Thyroid gland (tissue), 4 donors: ENCODE measurements at regions not wholly inside any gene's neighbourhood (a gene's known extent, or its start where the extent isn't known, plus 50 kb on each side); places are given as distances from the start of the nearest gene placed in this dataset.

ENCODE experiments used
- DNase-seq, 2 donors: peaks; one replicate each; pipeline ENCODE4 v3.0.0-alpha.2; 2019
- H3K27ac ChIP-seq, 3 donors: fragments of 200-600 bp; sonication (generic); 1 replicate in 2 of 3; 2 replicates in 1 of 3; pipeline ENCODE4 v1.5.1; 2016 to 2019; ENCODE audit warnings: mild to moderate bottlenecking in 1 of 3, moderate library complexity in 1 of 3
- H3K27me3 ChIP-seq: fragments of 200-600 bp; sonication (generic); one replicate; pipeline ENCODE4 v1.5.1; 2019
- H3K36me3 ChIP-seq, 2 donors: fragments of 200-600 bp; sonication (generic); one replicate each; pipeline ENCODE4 v1.5.1; 2016 to 2019
- H3K4me1 ChIP-seq, 2 donors: fragments of 200-600 bp; sonication (generic); one replicate each; pipeline ENCODE4 v1.5.1; 2017 to 2019
- H3K4me3 ChIP-seq, 3 donors: fragments of 200-600 bp; sonication (generic); replicated peaks in 1 of 3; 1 replicate in 2 of 3; 2 replicates in 1 of 3; pipeline ENCODE4 v1.5.1; 2016; ENCODE audit warnings: mild to moderate bottlenecking in 1 of 3
- H3K9me3 ChIP-seq: fragments of 200-600 bp; sonication (generic); one replicate; pipeline ENCODE4 v1.5.1; 2017
- POLR2A ChIP-seq, 2 donors: fragments of 450-650 bp; IDR thresholded peaks; one replicate each; pipeline ENCODE4 v1.6.1; 2017; ENCODE audit warnings: antibody characterized with exemption in 2 of 2, mild to moderate bottlenecking in 2 of 2, moderate library complexity in 1 of 2
- WGBS, 2 donors: methylation state at CpG; one replicate each; pipeline ENCODE4 v1.1.5; 2017; 5-methylcytosine and 5-hydroxymethylcytosine counted together
- intact Hi-C: fragments of 100-400 bp; cut with DNase I; formaldehyde crosslinking; loops from one replicate; pipeline ENCODE4 v1.15.1; 2023
- TF ChIP-seq, protein P1 (sequence below), 6 experiments: fragments of 200-600 bp in 3 of 6; fragments of 450-650 bp in 3 of 6; sonication (generic) in 3 of 6; IDR thresholded peaks; one replicate each; pipeline ENCODE4 v1.5.1; 2016 to 2019; ENCODE audit warnings: antibody characterized with exemption in 6 of 6, mild to moderate bottlenecking in 2 of 6, inconsistent platforms in 1 of 6, moderate library complexity in 1 of 6

DNA sequence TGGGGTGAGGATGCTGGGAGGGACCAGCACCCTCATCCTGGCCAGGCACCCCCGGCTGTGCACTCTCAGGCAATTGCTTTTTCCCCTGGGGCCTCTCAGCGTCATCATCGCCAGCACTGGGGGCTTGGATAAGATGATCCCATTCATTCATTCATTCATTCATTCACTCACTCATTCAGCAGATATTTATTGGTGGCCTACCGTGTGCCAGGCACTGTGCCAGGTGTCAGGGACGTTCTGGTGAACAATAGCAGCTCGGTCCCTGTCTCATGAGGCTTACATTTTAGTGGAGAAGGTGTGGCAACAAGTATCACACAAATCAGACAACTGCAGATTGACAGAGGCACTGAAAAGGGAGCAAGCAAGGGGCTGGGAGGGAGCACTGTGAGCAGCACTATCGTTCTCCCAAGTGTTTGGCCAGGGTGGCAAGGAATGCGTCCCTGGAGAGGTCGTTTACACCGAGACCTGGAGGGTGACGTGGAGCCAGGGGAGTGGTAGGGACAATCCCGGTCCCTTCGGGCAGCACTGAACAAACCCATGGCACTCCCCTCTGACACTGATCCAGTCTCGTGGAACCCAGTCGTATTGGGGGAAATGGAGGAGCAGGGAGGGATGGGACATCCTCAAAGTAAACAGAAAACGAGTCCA is 124.1 kb downstream of the PAPOLA start:
- intact Hi-C loops = no loop called here
- TF ChIP-seq, protein P1, sequence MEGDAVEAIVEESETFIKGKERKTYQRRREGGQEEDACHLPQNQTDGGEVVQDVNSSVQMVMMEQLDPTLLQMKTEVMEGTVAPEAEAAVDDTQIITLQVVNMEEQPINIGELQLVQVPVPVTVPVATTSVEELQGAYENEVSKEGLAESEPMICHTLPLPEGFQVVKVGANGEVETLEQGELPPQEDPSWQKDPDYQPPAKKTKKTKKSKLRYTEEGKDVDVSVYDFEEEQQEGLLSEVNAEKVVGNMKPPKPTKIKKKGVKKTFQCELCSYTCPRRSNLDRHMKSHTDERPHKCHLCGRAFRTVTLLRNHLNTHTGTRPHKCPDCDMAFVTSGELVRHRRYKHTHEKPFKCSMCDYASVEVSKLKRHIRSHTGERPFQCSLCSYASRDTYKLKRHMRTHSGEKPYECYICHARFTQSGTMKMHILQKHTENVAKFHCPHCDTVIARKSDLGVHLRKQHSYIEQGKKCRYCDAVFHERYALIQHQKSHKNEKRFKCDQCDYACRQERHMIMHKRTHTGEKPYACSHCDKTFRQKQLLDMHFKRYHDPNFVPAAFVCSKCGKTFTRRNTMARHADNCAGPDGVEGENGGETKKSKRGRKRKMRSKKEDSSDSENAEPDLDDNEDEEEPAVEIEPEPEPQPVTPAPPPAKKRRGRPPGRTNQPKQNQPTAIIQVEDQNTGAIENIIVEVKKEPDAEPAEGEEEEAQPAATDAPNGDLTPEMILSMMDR (IDR thresholded peaks at IDR 0.05) = no peak
- TF ChIP-seq POLR2A (IDR thresholded peaks at IDR 0.05) = no peak

DNA sequence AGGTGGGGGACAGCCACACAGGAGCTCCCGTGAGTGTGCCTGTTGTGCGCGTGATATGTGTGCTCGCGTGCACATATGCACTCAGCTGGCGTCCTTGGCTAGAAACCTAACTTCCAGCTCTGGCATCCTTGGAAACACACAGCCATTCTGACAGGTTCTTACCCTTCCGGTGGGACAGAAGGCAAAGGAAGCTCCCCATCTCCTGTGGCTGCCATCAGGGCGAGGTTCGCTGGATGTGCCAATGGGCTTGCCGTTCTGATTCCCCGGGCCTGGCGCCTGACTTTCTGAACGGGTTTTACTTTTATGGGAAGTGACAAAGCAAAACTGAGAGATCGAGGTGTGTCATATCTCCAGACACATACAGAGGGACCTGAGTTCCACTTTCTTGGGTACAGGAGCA is 124.7 kb downstream of the PAPOLA start:
- H3K9me3 ChIP-seq = no peaks in the 10 kb centered on the region
- H3K4me3 ChIP-seq = no peak overlapping the region
- H3K27me3 ChIP-seq = no peaks in the 10 kb centered on the region
- WGBS, 2 donors = 82 to 83% methylated on average over 14 of the region's 14 CpGs
- H3K4me1 ChIP-seq = no peaks in the 10 kb centered on the region
- H3K27ac ChIP-seq = no peak overlapping the region
- DNase-seq = no peak
- intact Hi-C loops = no loop called here
- TF ChIP-seq, protein P1 (IDR thresholded peaks at IDR 0.05) = no peak
- no peak for TF ChIP-seq POLR2A (IDR thresholded peaks at IDR 0.05)
- H3K36me3 ChIP-seq = no peaks in the 10 kb centered on the region

More for the DNA sequence above, 124.1 kb downstream of the PAPOLA start:
- 55 to 56% methylated on average over 16 of the region's 16 CpGs for WGBS, 2 donors
- Histone ChIP-seq H3K9me3 (no peaks in the 10 kb centered on the region), H3K36me3 (no peaks in the 10 kb centered on the region), H3K27me3 (no peaks in the 10 kb centered on the region), H3K4me3 (no peak overlapping the region), H3K27ac (no peak overlapping the region), H3K4me1 (no peaks in the 10 kb centered on the region)
- no peak for DNase-seq

DNA sequence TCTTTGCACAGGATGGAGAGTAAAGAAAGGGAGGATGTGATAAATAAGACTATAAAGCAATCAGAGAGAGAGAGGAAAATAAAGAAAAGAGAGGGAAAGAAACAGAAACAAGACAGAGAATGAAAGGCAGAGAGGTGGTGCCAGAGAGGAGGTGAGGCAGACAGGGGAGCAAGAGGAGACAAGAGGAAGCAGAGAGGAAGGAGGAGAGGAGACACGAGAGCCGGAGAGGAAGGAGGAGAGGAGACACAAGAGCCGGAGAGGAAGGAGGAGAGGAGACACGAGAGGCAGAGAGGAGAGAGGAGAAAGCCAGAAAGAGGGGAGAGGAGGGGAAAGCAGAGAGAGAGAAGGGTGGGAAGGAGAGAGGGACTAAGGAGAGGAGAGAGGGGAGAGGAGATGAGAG is 125.2 kb downstream of the PAPOLA start:
- 27 to 31% methylated on average over 4 of the region's 4 CpGs for WGBS, 2 donors
- TF ChIP-seq, protein P1 (IDR thresholded peaks at IDR 0.05) = no peak
- TF ChIP-seq POLR2A (IDR thresholded peaks at IDR 0.05) = no peak
- Histone ChIP-seq H3K4me1 (no peaks in the 10 kb centered on the region), H3K27me3 (no peaks in the 10 kb centered on the region), H3K4me3 (no peak overlapping the region), H3K36me3 (no peaks in the 10 kb centered on the region), H3K9me3 (no peaks in the 10 kb centered on the region), H3K27ac (no peak overlapping the region)
- intact Hi-C loops = no loop called here
- no peak for DNase-seq

DNA sequence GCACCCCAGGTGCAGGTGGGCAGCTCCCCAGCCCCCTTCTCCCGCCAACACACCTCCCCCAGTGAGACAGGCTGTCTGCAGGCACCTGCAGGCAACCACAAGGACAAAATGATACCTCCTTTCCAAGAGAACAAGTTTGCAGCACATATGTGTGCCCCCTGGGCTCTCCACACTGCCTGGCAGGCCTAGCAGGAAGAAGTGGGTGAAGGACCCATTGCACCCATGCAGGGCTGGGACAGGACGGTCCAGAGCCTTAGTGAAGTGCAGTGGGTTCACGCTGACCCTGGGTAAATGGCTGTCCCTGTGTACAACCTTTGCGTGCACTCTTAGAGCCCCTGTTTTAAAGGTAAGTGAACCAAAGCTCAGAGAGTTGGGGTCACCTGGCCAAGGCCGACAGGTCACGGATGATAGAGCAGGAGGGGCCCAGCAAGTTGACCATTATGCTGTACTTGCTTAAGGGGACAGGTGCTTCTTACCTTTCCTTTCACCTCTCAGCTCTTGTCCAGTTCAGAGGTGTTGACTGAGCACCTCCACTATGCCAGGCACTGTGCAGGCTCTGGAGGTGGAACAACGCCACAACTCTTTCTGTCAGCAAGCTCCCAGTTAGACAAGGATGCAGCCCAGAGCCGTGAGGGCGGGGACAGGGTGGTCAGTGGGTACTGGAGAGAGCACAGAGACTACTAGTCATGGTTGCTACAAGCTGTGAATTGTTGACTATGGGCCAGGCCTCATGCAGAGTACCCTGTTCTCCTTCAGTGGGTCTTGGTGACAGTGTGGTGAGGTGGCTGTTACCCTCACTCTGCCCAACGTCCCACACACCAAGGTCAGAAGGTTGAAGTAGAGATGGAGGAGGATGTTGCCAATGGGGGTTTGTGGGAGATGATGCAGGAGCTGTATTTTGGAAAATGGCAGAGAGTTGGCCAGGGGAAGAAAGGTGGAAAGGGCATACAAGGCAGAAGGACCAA is 125.9 kb downstream of the PAPOLA start:
- Histone ChIP-seq H3K27ac (no peak overlapping the region), H3K36me3 (no peaks in the 10 kb centered on the region), H3K4me1 (no peaks in the 10 kb centered on the region), H3K27me3 (no peaks in the 10 kb centered on the region), H3K9me3 (no peaks in the 10 kb centered on the region), H3K4me3 (no peak overlapping the region)
- WGBS, 2 donors = 68 to 78% methylated on average over 10 of the region's 10 CpGs
- TF ChIP-seq, protein P1 (IDR thresholded peaks at IDR 0.05) = no peak
- no peak for TF ChIP-seq POLR2A (IDR thresholded peaks at IDR 0.05)
- no peak for DNase-seq
- intact Hi-C loops = no loop called here

- intact Hi-C loops = no loop called here
- Histone ChIP-seq H3K27ac (no peak overlapping the region), H3K27me3 (no peaks in the 10 kb centered on the region), H3K4me3 (no peak overlapping the region), H3K9me3 (no peaks in the 10 kb centered on the region), H3K4me1 (no peaks in the 10 kb centered on the region), H3K36me3 (no peaks in the 10 kb centered on the region)
- 84 to 89% methylated on average over 9 of the region's 9 CpGs for WGBS, 2 donors
- TF ChIP-seq, protein P1 (IDR thresholded peaks at IDR 0.05) = no peak
- TF ChIP-seq POLR2A (IDR thresholded peaks at IDR 0.05) = no peak
- DNase-seq = no peak
These were observed 126.9 kb downstream of the PAPOLA start for GRCh38 chr14:96629082-96629481.
